Astrocyte (in vitro differentiated cells and primary cell): ENCODE measurements at regions not wholly inside any gene's neighbourhood (a gene's known extent, or its start where the extent isn't known, plus 50 kb on each side); places are given as distances from the start of the nearest gene placed in this dataset.
A peak's percentile ranks its signal among the peaks of the same experiment; 100 is the strongest.

Source experiments
- DNase-seq: peaks from one replicate; pipeline ENCODE4 v3.0.0-alpha.2; 2010; ENCODE audit warnings: low read depth
- FAIRE-seq: peaks from 2 replicates; lab custom pipeline; 2011; peaks lifted over from hg19 to GRCh38; lab: Jason Lieb, UNC
- H2AFZ ChIP-seq: 2 replicates; pipeline ENCODE4 v1.6.0; 2012; ENCODE audit warnings: low read depth, low read length, inconsistent platforms
- H3K27ac ChIP-seq: 2 replicates; pipeline ENCODE4 v1.5.1; 2011; ENCODE audit warnings: low read depth, low read length, inconsistent platforms
- H3K27me3 ChIP-seq: 2 replicates; pipeline ENCODE4 v1.6.0; 2011; ENCODE audit warnings: low read length, inconsistent platforms; ENCODE audit not compliant: insufficient read depth
- H3K36me3 ChIP-seq: 2 replicates; pipeline ENCODE4 v1.5.1; 2011; ENCODE audit warnings: low read length, inconsistent platforms; ENCODE audit not compliant: insufficient read depth
- H3K4me1 ChIP-seq: 2 replicates; pipeline ENCODE4 v1.5.1; 2011; ENCODE audit warnings: low read length, inconsistent platforms; ENCODE audit not compliant: insufficient read depth
- H3K4me2 ChIP-seq: 2 replicates; pipeline ENCODE4 v1.6.0; 2012; ENCODE audit warnings: low read length, inconsistent platforms
- H3K4me3 ChIP-seq: 2 replicates; pipeline ENCODE4 v1.5.1; 2011; ENCODE audit warnings: low read depth, mild to moderate bottlenecking, low read length, inconsistent platforms; ENCODE audit not compliant: insufficient read depth
- H3K79me2 ChIP-seq: 2 replicates; pipeline ENCODE4 v1.6.0; 2012; ENCODE audit warnings: mild to moderate bottlenecking, low read length, inconsistent platforms; ENCODE audit not compliant: insufficient read depth
- H3K9ac ChIP-seq: 2 replicates; pipeline ENCODE4 v1.6.0; 2012; ENCODE audit warnings: mild to moderate bottlenecking, low read length, inconsistent platforms
- H3K9me3 ChIP-seq: 2 replicates; pipeline ENCODE4 v1.5.1; 2012; ENCODE audit warnings: low read depth, mild to moderate bottlenecking, low read length, inconsistent platforms; ENCODE audit not compliant: insufficient read depth
- H4K20me1 ChIP-seq: 2 replicates; pipeline ENCODE4 v1.6.0; 2012; ENCODE audit warnings: low read length, inconsistent platforms; ENCODE audit not compliant: insufficient read depth
- H3K27ac Mint-ChIP-seq: one replicate; pipeline ENCODE4 v1.8.0; 2021; ENCODE audit warnings: mild to moderate bottlenecking, mixed read lengths; ENCODE audit not compliant: unreplicated experiment
- H3K27me3 Mint-ChIP-seq: one replicate; pipeline ENCODE4 v1.8.0; 2021; ENCODE audit warnings: low read depth, mixed read lengths; ENCODE audit not compliant: unreplicated experiment
- H3K36me3 Mint-ChIP-seq: one replicate; pipeline ENCODE4 v1.8.0; 2021; ENCODE audit warnings: low read depth, mixed read lengths; ENCODE audit not compliant: unreplicated experiment
- H3K4me1 Mint-ChIP-seq: one replicate; pipeline ENCODE4 v1.8.0; 2021; ENCODE audit warnings: low read depth, mixed read lengths; ENCODE audit not compliant: unreplicated experiment
- H3K4me3 Mint-ChIP-seq: one replicate; pipeline ENCODE4 v1.8.0; 2021; ENCODE audit warnings: mild to moderate bottlenecking, moderate library complexity, mixed read lengths; ENCODE audit not compliant: unreplicated experiment
- H3K9me3 Mint-ChIP-seq: one replicate; pipeline ENCODE4 v1.8.0; 2021; ENCODE audit warnings: mild to moderate bottlenecking, mixed read lengths; ENCODE audit not compliant: unreplicated experiment
- CTCF ChIP-seq: IDR thresholded peaks from 2 replicates; pipeline ENCODE4 v1.5.1; 2011; ENCODE audit warnings: low read depth, mild to moderate bottlenecking, inconsistent platforms, low read length, moderate library complexity; ENCODE audit not compliant: insufficient read depth
- EZH2 ChIP-seq: IDR thresholded peaks from 2 replicates; pipeline ENCODE4 v1.6.1; 2012; ENCODE audit warnings: mild to moderate bottlenecking, low read length, inconsistent platforms; ENCODE audit not compliant: insufficient read depth

- Histone ChIP-seq H3K36me3 (no peaks in the 10 kb centered on the region), H3K9me3 (no peaks in the 10 kb centered on the region), H3K27me3 (no peaks in the 10 kb centered on the region), H3K79me2 (no peaks in the 10 kb centered on the region), H2AFZ (no peak overlapping the region), H4K20me1 (no peaks in the 10 kb centered on the region), H3K9ac (no peak overlapping the region), H3K4me1 (no peaks in the 10 kb centered on the region), H3K27ac (no peak overlapping the region), H3K4me2 (no peak overlapping the region), H3K4me3 (no peak overlapping the region)
- no peaks in the 10 kb centered on the region for H3K36me3 Mint-ChIP-seq
- FAIRE-seq: no peak
- H3K27ac Mint-ChIP-seq: no peak overlapping the region
- no peak for TF ChIP-seq CTCF
- TF ChIP-seq EZH2: no peak
- no peak overlapping the region for H3K4me3 Mint-ChIP-seq
- DNase-seq: no peak
- H3K27me3 Mint-ChIP-seq: no peaks in the 10 kb centered on the region
- no peaks in the 10 kb centered on the region for H3K4me1 Mint-ChIP-seq
- no peaks in the 10 kb centered on the region for H3K9me3 Mint-ChIP-seq
These were observed 162.6 kb downstream of the SS18 start for GRCh38 chr18:25927830-25928229.

DNA sequence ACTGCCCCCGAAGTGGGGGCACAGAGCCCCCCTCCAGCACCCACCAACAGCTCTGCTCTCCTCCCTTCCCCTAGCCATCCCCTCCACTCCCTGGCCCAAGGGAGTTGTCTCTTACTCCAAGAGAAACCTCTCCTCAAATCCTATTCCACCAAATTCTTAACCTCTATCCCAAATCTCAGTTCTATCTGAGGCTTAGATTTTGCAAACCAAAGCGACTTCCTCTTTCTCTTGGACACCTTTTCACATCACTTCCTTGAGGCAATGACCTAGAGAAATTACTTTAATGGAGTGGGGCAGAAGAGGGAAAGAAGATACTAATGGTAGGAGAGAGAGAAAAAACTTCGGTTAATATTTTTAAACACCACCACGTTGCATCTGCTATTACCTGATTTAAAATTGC lies 167.2 kb downstream of the SS18 start:
- H3K9ac ChIP-seq: no peak overlapping the region
- H3K36me3 Mint-ChIP-seq: no peaks in the 10 kb centered on the region
- no peak for TF ChIP-seq CTCF
- no peak for TF ChIP-seq EZH2
- no peak overlapping the region for H3K27ac ChIP-seq
- H3K9me3 ChIP-seq: no peaks in the 10 kb centered on the region
- no peaks in the 10 kb centered on the region for H3K9me3 Mint-ChIP-seq
- FAIRE-seq (no peak), DNase-seq (no peak)
- H3K4me3 ChIP-seq: no peak overlapping the region
- no peaks in the 10 kb centered on the region for H4K20me1 ChIP-seq
- no peaks in the 10 kb centered on the region for H3K4me1 ChIP-seq
- H3K4me1 Mint-ChIP-seq: no peaks in the 10 kb centered on the region
- no peaks in the 10 kb centered on the region for H3K27me3 Mint-ChIP-seq
- no peak overlapping the region for H3K4me3 Mint-ChIP-seq
- no peak overlapping the region for H3K4me2 ChIP-seq
- H3K27me3 ChIP-seq: no peaks in the 10 kb centered on the region
- no peak overlapping the region for H3K27ac Mint-ChIP-seq
- no peaks in the 10 kb centered on the region for H3K79me2 ChIP-seq
- H2AFZ ChIP-seq: no peak overlapping the region
- H3K36me3 ChIP-seq: no peaks in the 10 kb centered on the region

- Histone ChIP-seq H3K27ac (no peak overlapping the region), H3K4me1 (no peaks in the 10 kb centered on the region), H2AFZ (no peak overlapping the region), H3K27me3 (no peaks in the 10 kb centered on the region), H3K36me3 (no peaks in the 10 kb centered on the region), H3K4me2 (no peak overlapping the region), H3K79me2 (no peaks in the 10 kb centered on the region), H3K9ac (no peak overlapping the region), H4K20me1 (no peaks in the 10 kb centered on the region), H3K4me3 (no peak overlapping the region), H3K9me3 (no peaks in the 10 kb centered on the region)
- H3K4me1 Mint-ChIP-seq: no peaks in the 10 kb centered on the region
- TF ChIP-seq EZH2 (no peak), CTCF (peak; percentile 16)
- FAIRE-seq (no peak), DNase-seq (no peak)
- H3K4me3 Mint-ChIP-seq: no peak overlapping the region
- peaks cover 3% of the 10 kb centered on the region for H3K27me3 Mint-ChIP-seq
- no peaks in the 10 kb centered on the region for H3K36me3 Mint-ChIP-seq
- no peaks in the 10 kb centered on the region for H3K9me3 Mint-ChIP-seq
- no peak overlapping the region for H3K27ac Mint-ChIP-seq
These were observed 168.6 kb downstream of the SS18 start for GRCh38 chr18:25921677-25922421.
